ENCODE measurements at regions not wholly inside any gene's neighbourhood (a gene's known extent, or its start where the extent isn't known, plus 50 kb on each side); places are given as distances from the start of the nearest gene placed in this dataset.

DNA sequence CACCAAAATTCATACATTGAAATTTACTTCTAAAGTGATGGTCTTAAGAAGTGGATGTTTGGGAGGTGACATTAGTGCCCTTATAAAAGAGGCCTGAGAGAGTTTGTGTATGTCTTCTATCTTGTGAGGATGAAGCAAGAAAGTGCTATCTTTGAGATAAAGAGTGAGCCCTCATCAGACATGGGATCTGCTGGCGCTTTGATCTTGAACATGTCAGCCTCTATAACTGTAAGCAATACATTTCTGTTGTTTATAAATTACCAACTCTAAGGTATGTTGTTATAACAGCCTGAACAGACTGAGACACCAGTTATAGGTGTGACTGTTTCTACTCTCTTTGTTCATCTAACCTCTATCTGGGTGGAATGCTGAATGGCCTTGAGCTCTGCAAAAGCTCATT is 54.5 kb upstream of the SETBP1 start:
- DNase-seq: no peak

DNA sequence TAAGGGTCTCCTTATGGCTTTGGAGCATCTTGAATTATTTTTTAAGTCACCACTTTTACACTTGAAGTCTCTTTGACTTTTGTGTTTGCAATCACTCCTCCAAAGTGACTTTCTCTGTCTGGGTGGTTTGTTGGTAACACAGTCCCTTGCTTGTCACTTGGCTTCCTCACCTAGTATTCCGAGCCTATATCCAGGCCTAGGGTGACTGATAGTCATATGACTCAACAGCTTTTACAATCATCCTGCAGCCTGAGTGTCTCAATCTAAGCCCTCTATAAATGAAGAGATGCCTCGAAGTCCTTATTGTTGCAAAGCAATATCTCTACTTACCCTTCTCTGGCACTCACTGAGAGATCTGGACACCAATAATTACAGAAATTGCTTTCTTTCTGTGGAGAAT is 53.9 kb upstream of the SETBP1 start:
- DNase-seq: no peak

GRCh38 chr18:44627280-44627679 is 53.4 kb upstream of the SETBP1 start:
- DNase-seq: no peak

DNA sequence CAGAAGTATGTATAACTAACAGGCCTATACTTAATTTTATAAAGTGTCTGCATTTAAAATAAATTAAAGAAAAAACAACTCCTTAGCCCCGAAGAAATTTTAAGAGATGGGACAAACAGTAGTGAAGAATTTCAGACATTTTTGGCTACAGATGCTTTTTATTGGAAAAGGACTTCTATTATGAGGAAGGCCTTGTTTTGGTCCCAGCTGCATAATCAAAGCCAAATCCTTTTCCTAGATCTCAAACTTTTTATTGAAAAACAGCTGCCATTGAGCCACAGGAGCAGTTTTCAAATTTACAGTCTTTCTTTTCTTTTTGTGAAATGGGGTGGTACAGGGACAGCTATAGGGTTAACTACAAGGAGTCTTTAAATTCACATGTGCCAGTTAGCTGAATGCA is 51.3 kb upstream of the SETBP1 start:
- DNase-seq: no peak

- no peak for DNase-seq
Measured at GRCh38 chr18:44630118-44630517, 50.6 kb upstream of the SETBP1 start.
